GM19372 (cell line): ENCODE measurements at regions not wholly inside any gene's neighbourhood (a gene's known extent, or its start where the extent isn't known, plus 50 kb on each side); places are given as distances from the start of the nearest gene placed in this dataset.

ENCODE experiments used
- ATAC-seq: cut with Tn5 transposase; IDR thresholded peaks from one replicate; pipeline ENCODE4 v1.9.1; 2021; ENCODE audit warnings: mild to moderate bottlenecking, low read depth, moderate library complexity; ENCODE audit not compliant: unreplicated experiment

GRCh38 chr16:48105976-48106375 is 49.8 kb downstream of the ABCC12 start:
- no peak for ATAC-seq

DNA sequence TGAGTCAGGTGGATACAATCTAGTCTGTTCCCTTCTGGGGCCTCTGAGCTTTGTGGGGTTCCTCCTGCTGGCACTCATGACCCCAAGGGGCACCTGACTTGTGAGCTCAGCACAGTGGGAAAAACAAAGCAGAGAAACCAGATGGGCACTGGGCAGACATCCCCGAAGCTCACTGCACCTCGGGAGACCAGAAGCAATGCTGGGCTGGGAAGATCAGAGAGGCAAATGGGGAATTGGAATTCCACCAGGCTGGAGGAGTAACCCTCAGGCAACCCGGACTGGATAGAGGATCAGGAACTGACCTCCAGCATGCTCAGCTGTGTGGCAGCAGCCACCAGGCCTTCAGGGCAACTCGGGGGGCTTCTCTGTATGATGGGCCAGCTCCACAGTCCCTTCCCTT is 50.3 kb downstream of the ABCC12 start:
- ATAC-seq, result no peak

- no peak for ATAC-seq
Observed at GRCh38 chr16:48103591-48103990, 52.2 kb downstream of the ABCC12 start.

DNA sequence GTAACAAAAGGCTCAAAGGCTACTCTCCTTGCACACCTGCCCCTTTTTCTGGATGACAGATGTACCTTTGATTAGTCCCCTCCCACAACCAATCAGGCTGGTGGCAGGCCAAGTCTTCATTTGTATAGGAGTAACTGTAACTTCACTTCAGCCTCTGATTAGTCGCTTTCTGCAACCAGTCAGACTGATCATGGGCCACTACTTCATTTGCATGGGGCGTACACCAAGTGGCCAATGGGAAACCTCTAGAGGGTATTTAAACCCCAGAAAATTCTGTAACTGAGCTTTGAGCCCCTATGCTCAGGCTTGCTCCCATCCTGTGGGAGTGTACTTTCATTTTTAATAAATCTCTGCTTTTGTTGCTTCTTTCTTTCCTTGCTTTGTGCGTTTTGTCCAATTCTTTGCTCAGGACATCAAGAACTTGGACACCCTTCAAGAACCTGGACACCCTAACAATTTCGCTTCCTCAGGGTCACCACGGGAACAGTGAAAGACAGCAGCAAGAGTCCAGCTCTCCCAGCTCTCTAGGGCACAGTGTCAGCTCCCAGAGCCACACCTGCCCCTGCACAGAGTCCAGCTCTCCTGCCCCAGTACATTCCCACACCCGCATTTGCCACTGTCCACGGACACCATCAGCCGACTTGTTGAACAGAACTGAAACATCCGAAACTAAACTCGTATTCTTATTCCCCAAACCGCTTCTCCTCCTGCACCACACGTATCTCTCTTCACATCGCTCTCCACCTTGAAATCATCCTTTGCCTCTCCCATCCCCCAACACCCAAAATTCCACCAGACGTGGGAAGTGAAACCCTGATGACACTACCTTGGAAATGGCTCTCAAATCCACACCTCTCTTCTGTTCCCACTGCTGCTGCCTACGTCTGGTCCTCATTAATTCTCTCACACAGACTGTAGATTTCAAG is 53.4 kb downstream of the ABCC12 start:
- no peak for ATAC-seq

DNA sequence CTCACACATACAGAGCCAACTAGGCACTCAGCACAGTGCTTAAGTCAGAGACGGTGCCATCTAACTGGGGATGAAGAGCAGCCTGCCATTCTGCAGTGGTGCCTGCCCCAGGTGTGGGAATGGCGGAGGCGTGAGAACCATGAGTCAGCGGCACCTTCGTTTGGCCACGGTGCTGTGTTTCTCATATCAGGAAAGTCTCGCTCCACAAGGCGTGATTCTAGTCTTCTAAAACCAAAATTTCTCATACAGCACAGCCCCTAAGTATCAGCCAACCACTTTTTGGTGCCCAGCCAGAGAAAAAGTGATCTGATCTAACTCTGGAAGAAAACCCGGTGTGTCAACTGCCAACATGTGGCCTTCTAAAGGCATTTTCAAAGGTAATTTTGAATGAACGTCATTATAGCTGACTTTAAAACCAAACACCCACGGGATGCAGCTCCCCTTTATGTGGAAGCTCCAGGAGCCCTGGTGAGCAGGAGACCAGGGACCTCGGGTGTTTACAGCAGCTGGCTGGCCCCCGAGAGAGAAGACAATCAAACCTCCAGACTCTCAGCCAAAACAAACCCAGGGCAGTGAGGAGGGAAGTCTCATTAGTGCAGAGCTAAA is 54.6 kb downstream of the ABCC12 start:
- ATAC-seq, result peak; percentile 61

DNA sequence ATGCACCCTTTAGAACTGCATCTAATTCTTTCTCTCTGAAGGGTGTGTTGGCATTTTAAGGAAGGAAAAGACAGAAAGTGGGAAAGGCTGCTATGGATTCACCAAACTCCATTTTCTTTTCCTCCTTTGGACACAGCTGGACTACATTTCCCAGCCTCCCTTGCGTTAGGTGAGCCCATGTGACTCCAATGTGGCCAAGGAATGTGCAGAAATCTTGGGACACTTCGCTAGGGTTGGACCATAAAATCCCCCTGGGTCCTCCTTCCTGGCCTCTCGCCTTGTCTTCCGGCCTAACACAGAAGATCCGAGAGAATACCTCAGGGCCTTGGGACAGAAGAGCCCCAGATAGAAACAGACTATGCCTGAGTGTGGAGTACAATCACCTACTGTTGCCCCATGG is 56.3 kb downstream of the ABCC12 start:
- no peak for ATAC-seq

GRCh38 chr16:48098472-48098871 is 57.3 kb downstream of the ABCC12 start:
- no peak for ATAC-seq

DNA sequence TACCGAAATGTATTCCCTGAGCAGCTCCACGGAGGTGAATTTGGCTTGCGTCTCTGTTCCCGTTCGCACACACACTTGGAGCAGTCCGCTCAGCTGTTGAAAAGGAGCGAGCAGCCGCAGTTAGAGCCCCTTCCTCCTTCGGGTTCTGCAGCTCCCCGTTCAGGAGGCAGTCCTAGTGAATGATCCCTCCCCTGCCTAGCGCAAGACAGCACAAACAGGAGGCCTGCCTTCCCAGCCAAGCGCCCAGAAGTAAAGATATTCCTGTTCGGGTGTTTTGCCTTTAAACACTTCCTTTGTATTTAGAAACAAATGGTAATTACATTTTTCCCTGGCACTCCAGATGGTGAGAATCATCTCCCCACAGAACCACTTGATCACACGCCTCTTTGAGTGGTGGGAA is 64.7 kb downstream of the ABCC12 start:
- ATAC-seq, result no peak

- no peak for ATAC-seq
Observed at GRCh38 chr16:48089053-48089792, 66.6 kb downstream of the ABCC12 start.

DNA sequence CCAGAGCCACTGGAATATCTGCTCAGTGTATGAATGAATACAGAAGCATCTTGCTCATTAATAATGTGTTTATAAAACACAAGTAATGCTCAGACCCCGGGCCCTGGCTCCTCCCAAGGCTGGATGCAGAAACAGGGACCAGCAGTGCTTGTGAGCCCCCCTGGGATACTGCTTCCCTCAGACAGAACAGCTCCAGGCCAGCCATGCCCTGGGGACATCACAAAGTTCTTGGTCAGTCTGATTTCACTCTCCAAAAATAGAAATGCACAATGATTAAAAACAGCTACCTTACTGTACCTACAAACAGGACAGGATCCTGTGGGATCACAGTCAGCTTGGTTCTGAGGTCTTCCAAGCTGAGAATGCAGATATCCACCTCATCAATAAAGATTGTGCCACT is 68.2 kb downstream of the ABCC12 start:
- no peak for ATAC-seq

- ATAC-seq, result no peak
Observed at GRCh38 chr16:48086422-48086821, 69.4 kb downstream of the ABCC12 start.

GRCh38 chr16:48085729-48086128 is 70.1 kb downstream of the ABCC12 start:
- no peak for ATAC-seq

DNA sequence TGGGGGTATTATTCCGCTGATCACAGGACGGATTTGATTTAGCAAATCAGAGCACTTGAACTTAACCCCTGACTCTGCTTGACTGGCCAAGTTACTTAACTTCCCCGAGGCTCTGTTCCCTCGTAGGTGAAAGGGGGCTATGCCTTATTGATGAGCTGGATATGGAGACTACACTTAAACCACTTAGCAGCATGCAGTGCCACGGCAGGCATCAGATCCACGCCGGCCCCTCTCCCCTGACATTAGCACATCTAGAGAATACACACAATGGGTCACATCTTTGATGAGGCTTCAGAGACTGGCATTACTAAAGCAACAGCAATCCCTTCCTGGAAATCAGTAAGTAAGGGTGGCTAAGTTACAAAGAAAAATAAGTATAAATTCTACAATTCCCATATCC is 71.0 kb downstream of the ABCC12 start:
- ATAC-seq, result no peak

- no peak for ATAC-seq
Observed at GRCh38 chr16:48082516-48082915, 73.3 kb downstream of the ABCC12 start.

DNA sequence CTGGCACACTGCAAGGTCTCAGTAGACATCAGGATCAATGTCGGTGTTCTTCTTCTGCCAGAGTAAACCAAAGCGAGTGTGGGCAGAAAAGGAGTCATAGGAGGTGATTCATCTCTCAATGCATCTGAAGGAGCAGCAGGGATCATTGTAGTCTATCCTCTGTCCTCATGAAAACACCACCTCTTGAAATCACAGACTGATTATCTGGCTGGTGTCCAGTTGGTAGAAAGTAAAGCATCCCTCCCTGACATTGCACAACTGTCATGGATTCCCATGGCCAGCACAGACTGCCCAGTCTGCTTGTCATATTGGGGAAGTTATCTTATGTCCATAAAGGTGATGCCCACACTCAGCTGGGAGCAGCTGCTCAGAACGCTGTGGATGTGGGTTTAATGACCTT is 74.1 kb downstream of the ABCC12 start:
- no peak for ATAC-seq

GRCh38 chr16:48076455-48077012 is 79.3 kb downstream of the ABCC12 start:
- ATAC-seq, result no peak

GRCh38 chr16:48075398-48075797 is 80.4 kb downstream of the ABCC12 start:
- no peak for ATAC-seq

DNA sequence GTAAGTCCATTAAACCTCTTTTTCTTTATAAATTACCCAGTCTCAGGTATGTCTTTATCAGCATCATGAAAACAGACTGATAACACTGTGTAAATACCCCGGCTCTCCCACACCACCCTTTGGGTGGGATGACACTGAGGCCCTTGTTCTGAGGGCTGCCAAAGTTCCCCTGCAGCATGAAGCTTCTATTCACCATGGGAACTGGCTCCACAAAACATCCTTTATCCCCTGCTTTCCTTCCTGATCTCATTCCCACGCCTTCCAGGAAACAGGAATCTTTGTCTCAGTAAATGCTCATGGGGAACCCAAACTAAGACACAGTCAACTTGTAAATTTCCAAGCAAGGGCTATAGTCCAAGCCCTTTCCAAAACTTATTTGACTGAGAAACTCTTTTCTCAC is 88.4 kb downstream of the ABCC12 start:
- ATAC-seq, result no peak

DNA sequence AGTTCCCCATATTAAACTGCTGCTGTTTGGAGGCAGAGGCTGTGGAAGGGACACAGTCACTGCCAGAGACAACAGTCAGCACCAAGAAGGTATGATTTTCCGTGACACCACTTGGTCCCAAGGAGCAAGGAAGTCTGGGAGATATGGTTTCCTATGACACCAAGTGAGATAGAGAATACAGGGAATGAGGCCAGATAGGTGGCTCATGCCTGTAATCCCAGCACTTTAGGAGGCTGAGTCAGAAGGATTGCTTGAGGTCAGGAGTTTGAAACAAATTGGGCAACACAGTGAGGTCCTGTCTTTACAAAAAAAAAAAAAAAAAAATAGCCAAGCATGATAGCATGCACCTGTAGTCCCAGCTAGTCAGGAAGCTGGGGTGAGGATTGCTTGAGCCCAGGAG is 90.8 kb downstream of the ABCC12 start:
- ATAC-seq, result no peak

- ATAC-seq, result no peak
Observed at GRCh38 chr16:48062681-48063080, 93.1 kb downstream of the ABCC12 start.

- ATAC-seq, result no peak
Observed at GRCh38 chr16:48059936-48060335, 95.9 kb downstream of the ABCC12 start.
